ENCODE measurements at regions not wholly inside any gene's neighbourhood (a gene's known extent, or its start where the extent isn't known, plus 50 kb on each side); places are given as distances from the start of the nearest gene placed in this dataset.

GRCh38 chr2:19700861-19701585 is 200.8 kb downstream of the TTC32 start:
- H3K4me3 ChIP-seq (ENCODE audit: low read depth, low read length), result no peak overlapping the region
- no peak for DNase-seq (ENCODE audit: low read depth)
- TF ChIP-seq CTCF (IDR thresholded peaks at IDR 0.05; ENCODE audit: insufficient read depth, low read length), result no peak

GRCh38 chr2:19697131-19697530 is 204.7 kb downstream of the TTC32 start:
- no peak for TF ChIP-seq CTCF (IDR thresholded peaks at IDR 0.05; ENCODE audit: insufficient read depth, low read length)
- no peak overlapping the region for H3K4me3 ChIP-seq (ENCODE audit: low read depth, low read length)
- DNase-seq (ENCODE audit: low read depth), result no peak

GRCh38 chr2:19695706-19696105 is 206.1 kb downstream of the TTC32 start:
- H3K4me3 ChIP-seq (ENCODE audit: low read depth, low read length), result no peak overlapping the region
- no peak for TF ChIP-seq CTCF (IDR thresholded peaks at IDR 0.05; ENCODE audit: insufficient read depth, low read length)
- DNase-seq (ENCODE audit: low read depth), result no peak

DNA sequence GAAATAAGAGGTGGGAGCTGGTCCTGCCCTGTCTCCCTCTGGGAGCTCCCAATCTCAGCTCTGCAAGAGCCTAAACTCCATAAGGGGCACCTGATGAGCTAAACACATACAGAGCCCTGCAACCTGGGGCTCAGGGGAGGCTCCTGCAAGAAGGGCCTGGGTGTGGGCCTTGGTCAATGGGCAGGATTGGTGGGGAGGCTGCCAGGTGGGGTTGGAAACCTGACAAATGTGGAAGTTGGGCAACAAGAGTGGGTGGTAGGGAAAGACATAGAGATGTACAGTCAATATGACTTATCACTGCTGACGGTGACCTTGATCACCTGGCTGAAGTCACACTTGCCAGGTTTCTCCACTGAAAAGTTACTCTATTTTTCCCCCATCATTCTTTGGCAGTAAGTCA is 209.9 kb downstream of the TTC32 start:
- no peak for DNase-seq (ENCODE audit: low read depth)
- no peak for TF ChIP-seq CTCF (IDR thresholded peaks at IDR 0.05; ENCODE audit: insufficient read depth, low read length)
- no peak overlapping the region for H3K4me3 ChIP-seq (ENCODE audit: low read depth, low read length)

DNA sequence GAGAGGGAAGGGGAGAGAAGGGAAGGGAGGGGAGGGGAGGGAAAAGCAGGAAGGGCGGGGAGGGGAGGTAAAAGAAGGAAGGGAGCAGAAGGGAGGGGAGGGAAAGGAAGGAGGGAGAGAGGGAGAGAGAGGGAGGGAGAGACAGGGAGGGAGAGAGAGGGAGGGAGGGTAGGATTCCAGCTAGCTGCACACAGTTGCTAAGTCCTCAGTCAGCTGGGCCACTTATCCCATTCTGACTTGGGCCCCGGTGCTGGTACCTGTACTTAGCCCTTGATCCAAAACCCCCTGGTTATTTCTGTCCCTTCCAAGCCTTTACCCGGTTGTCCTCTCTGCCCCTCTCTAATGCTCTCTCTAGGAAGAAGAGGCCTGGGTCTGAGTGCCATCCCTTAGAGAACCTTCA is 211.4 kb downstream of the TTC32 start:
- no peak for DNase-seq (ENCODE audit: low read depth)
- TF ChIP-seq CTCF (IDR thresholded peaks at IDR 0.05; ENCODE audit: insufficient read depth, low read length), result no peak

DNA sequence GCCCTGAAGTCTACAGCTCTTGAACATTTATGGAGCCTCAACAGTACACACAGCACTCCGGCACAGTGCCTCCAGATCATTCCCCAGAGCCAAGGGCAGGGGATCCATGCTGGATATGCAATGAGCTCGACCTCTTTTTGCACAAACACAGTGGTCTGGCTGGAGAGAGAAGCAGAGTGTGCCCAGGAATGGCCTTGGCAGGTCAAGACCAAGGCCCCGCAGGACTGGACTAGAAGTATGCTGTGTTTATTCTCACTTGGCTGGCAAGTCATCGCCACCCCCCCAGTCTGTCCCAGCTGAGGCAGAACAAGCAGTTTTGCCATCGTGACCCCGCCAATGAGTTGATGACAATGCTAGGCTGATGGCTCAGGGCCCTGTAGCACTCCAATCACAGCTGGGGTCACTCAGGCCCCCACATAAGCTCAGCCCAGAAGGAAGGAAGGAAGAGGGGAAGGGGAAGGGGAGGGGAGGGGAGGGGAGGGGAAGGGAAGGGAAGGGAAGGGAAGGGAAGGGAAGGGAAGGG is 212.1 kb downstream of the TTC32 start:
- no peak for TF ChIP-seq CTCF (IDR thresholded peaks at IDR 0.05; ENCODE audit: insufficient read depth, low read length)
- DNase-seq (ENCODE audit: low read depth), result no peak

More for the DNA sequence above, 211.4 kb downstream of the TTC32 start:
- no peak overlapping the region for H3K4me3 ChIP-seq (ENCODE audit: low read depth, low read length)

DNA sequence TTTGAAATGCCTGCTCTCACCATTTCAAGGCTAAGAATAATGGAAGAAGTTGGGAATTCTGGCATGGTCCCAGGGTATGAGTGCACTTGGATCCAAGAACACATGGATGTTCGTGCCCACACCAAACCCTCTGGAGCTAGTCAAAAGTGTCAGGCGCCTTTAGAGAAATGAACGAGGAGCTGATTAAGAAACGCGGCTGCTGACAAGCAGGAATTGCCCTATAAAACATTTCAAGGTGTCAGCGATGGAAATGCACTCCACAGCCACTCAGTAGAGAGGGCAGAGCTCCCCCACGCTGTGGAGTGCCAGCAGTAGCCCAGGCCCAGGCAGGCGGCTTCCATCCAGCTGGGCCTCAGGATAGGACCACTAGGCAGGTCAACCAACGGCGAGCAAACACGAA is 213.7 kb downstream of the TTC32 start:
- no peak for DNase-seq (ENCODE audit: low read depth)
- TF ChIP-seq CTCF (IDR thresholded peaks at IDR 0.05; ENCODE audit: insufficient read depth, low read length), result no peak
- H3K4me3 ChIP-seq (ENCODE audit: low read depth, low read length), result no peak overlapping the region

More for the DNA sequence above, 212.1 kb downstream of the TTC32 start:
- no peak overlapping the region for H3K4me3 ChIP-seq (ENCODE audit: low read depth, low read length)

Data from fibroblast of the aortic adventitia (primary cell).